Stimulated activated naive CD8-positive, alpha-beta T cell treated with anti-CD3 and anti-CD28 coated beads, Interleukin-15, Interleukin-2, amounts not matched to agents 100 ng/mL and 50 ng/mL, for 24 hours (primary cell): ENCODE measurements at regions not wholly inside any gene's neighbourhood (a gene's known extent, or its start where the extent isn't known, plus 50 kb on each side); places are given as distances from the start of the nearest gene placed in this dataset.

Experiments
- H3K27ac Mint-ChIP-seq: one replicate; pipeline ENCODE4 v1.8.0; 2021; ENCODE audit warnings: mild to moderate bottlenecking, mixed read lengths
- H3K27me3 Mint-ChIP-seq: one replicate; pipeline ENCODE4 v1.8.0; 2021; ENCODE audit warnings: mixed read lengths
- H3K36me3 Mint-ChIP-seq: one replicate; pipeline ENCODE4 v1.8.0; 2021; ENCODE audit warnings: low read depth, mixed read lengths
- H3K4me1 Mint-ChIP-seq: one replicate; pipeline ENCODE4 v1.8.0; 2021; ENCODE audit warnings: low read depth, mixed read lengths
- H3K4me3 Mint-ChIP-seq: one replicate; pipeline ENCODE4 v1.8.0; 2021; ENCODE audit warnings: mild to moderate bottlenecking, mixed read lengths
- H3K9me3 Mint-ChIP-seq: one replicate; pipeline ENCODE4 v1.8.0; 2021; ENCODE audit warnings: mixed read lengths

- H3K9me3 Mint-ChIP-seq = no peaks in the 10 kb centered on the region
- H3K36me3 Mint-ChIP-seq = no peaks in the 10 kb centered on the region
- no peaks in the 10 kb centered on the region for H3K4me1 Mint-ChIP-seq
- H3K27me3 Mint-ChIP-seq = no peaks in the 10 kb centered on the region
- no peak overlapping the region for H3K4me3 Mint-ChIP-seq
- no peak overlapping the region for H3K27ac Mint-ChIP-seq
Measured at GRCh38 chr3:182063742-182064141, 352.0 kb downstream of the SOX2 start.

DNA sequence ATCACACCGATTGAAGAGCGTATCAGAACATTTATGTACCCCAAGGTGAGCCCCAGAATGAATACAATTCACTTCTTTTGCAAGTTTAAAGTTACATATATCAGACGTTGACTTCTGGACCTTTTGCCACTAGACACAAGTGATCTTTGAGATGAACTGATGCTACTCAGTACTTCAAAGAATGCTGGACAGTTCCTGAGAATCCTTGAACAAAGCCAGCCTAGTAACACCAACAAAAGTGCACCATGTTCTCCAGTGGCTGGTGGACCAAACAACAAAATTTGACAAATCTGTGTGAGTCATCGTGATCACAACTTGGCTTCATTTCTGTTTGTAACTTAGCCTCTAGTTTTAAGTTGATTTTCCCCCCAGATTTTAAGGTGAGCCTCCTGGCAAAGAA is 355.7 kb downstream of the SOX2 start:
- Mint-ChIP-seq H3K4me1 (no peaks in the 10 kb centered on the region), H3K27me3 (no peaks in the 10 kb centered on the region), H3K36me3 (no peaks in the 10 kb centered on the region), H3K4me3 (no peak overlapping the region), H3K27ac (no peak overlapping the region), H3K9me3 (no peaks in the 10 kb centered on the region)

DNA sequence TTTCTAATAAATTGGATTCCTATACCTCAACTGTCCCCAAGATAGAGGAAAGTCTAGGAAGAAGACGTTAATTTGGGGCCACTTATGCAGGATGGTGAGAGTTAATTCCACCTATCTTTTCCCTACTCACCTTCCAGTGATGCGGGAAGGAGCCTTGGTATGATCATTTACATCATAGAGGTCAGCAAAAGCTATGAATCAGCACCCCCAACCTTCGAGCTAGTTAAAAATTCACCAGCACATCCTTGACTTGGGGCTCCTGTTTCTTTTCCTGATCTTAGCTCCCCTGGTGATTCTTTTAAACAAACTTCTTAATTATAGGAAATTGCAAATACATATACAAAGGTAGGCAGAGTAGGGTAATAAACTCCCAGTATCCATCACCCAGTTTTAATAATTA is 366.6 kb downstream of the SOX2 start:
- no peak overlapping the region for H3K4me3 Mint-ChIP-seq
- no peaks in the 10 kb centered on the region for H3K4me1 Mint-ChIP-seq
- no peaks in the 10 kb centered on the region for H3K36me3 Mint-ChIP-seq
- H3K9me3 Mint-ChIP-seq = peaks cover 3% of the 10 kb centered on the region
- no peak overlapping the region for H3K27ac Mint-ChIP-seq
- no peaks in the 10 kb centered on the region for H3K27me3 Mint-ChIP-seq

GRCh38 chr3:182078929-182079328 is 367.2 kb downstream of the SOX2 start:
- no peaks in the 10 kb centered on the region for H3K36me3 Mint-ChIP-seq
- no peak overlapping the region for H3K27ac Mint-ChIP-seq
- peaks cover 3% of the 10 kb centered on the region for H3K9me3 Mint-ChIP-seq
- H3K27me3 Mint-ChIP-seq = no peaks in the 10 kb centered on the region
- no peaks in the 10 kb centered on the region for H3K4me1 Mint-ChIP-seq
- no peak overlapping the region for H3K4me3 Mint-ChIP-seq

DNA sequence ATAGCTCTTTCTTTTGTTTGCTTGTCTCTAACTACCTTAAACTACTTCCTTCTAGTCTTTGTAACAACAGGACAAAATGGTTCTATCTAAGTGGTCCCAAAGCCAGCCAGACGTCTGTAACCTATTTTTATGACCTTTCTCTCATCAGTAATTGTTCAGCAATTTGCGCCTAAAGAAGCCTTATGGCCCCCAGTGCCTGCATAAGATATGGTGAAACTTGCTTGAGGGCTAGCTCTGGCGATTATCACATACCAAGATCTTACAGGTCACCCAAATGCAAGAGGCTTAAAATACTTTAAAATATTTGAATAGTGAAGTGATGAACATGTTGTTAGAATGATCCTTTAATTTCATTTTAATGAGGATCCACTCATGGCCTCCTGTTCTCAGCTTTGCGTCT is 369.4 kb downstream of the SOX2 start:
- no peaks in the 10 kb centered on the region for H3K9me3 Mint-ChIP-seq
- no peak overlapping the region for H3K4me3 Mint-ChIP-seq
- H3K36me3 Mint-ChIP-seq = no peaks in the 10 kb centered on the region
- H3K4me1 Mint-ChIP-seq = no peaks in the 10 kb centered on the region
- H3K27me3 Mint-ChIP-seq = no peaks in the 10 kb centered on the region
- no peak overlapping the region for H3K27ac Mint-ChIP-seq

DNA sequence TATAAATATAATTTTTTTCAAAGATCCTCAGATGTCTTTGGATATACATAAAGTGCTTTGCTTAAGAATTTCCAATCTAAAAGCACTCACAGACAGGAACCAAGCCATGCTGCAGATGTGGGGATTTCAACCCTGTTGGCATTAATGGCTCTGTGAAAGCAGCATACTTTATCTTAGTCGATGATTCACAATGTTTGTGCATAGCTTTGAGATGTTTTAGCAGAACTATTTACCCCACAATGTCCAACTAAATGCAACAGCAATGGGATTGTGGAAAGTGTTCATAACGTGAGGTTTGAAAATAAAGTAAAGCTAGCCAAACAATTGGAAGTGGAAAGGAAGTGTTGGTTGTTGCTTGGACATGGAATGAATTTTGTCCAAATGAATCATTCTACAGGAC is 371.4 kb downstream of the SOX2 start:
- Mint-ChIP-seq H3K27ac (no peak overlapping the region), H3K4me3 (no peak overlapping the region), H3K27me3 (no peaks in the 10 kb centered on the region), H3K36me3 (no peaks in the 10 kb centered on the region), H3K9me3 (no peaks in the 10 kb centered on the region), H3K4me1 (no peaks in the 10 kb centered on the region)

DNA sequence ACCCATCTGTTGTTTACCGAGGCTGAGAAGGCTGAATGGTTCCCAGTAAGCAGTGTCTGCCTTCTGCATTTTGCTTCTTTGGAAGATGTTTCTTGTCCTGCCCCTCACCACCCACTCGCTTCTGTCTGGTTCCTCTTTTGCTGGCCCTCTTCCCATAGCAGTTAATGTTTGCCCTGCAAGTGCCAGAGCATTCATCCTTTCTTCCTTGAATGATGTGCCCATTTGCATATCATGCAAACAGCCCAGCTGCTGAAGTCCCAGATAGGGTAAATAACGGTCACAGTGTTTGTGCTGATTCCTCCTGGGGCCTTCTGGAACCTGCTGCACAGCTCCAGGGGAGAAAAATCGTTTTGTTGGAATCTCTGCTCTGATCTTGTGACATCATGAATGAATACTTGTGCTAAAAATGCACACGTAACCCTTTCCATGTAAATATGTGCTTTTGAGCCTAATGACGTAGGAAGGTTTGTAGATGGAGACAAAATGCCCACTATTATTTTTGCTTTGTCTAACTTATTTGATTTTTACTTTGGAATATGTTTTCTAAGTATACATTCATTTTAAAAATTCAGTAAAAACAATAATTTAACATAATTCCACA is 381.0 kb downstream of the SOX2 start:
- no peaks in the 10 kb centered on the region for H3K27me3 Mint-ChIP-seq
- no peak overlapping the region for H3K27ac Mint-ChIP-seq
- H3K4me1 Mint-ChIP-seq = no peaks in the 10 kb centered on the region
- no peaks in the 10 kb centered on the region for H3K36me3 Mint-ChIP-seq
- H3K4me3 Mint-ChIP-seq = no peak overlapping the region
- H3K9me3 Mint-ChIP-seq = peaks cover 7% of the 10 kb centered on the region

- Mint-ChIP-seq H3K4me3 (no peak overlapping the region), H3K36me3 (no peaks in the 10 kb centered on the region), H3K27ac (no peak overlapping the region), H3K27me3 (no peaks in the 10 kb centered on the region), H3K4me1 (no peaks in the 10 kb centered on the region), H3K9me3 (peaks cover 7% of the 10 kb centered on the region)
Measured at GRCh38 chr3:182094321-182094720, 382.6 kb downstream of the SOX2 start.

DNA sequence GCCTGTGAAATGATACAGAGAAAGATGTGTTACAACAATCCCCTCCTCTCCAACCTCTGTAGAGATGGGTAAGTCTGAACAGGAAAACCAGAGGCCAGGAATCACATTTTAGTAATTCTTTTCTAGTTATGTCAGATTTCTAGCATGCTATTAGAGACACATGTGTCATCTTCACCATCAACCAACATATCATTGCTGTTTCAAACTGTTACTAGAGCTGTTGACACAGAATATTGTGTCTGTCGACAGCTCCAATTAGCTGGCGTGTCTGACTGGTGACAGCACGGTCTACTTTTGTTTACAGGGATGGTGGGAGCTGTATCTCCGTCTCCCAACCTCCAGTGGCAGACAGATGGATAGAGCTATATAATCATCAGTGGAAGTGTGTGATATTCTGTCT is 393.2 kb downstream of the SOX2 start:
- H3K27me3 Mint-ChIP-seq = no peaks in the 10 kb centered on the region
- peaks cover 28% of the 10 kb centered on the region for H3K9me3 Mint-ChIP-seq
- no peaks in the 10 kb centered on the region for H3K4me1 Mint-ChIP-seq
- no peak overlapping the region for H3K27ac Mint-ChIP-seq
- no peaks in the 10 kb centered on the region for H3K36me3 Mint-ChIP-seq
- no peak overlapping the region for H3K4me3 Mint-ChIP-seq

DNA sequence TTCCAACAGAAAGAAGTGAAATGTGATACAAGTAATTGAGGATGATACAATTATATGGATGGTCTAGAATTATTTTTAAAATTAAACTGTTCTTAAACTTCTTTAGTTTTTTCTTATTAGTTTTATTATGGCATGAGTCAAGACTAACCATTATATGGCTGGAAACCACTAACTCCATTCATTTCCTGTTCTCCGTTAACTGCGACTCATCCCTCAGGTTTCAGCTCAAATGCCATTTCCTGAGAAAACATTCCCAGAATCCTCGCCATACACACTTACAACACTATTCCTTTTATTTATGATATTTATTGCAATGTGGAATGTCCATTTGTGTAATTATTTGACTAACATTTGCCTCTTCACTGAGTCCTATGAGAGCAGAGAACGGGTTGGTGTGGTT is 394.1 kb downstream of the SOX2 start:
- Mint-ChIP-seq H3K27ac (no peak overlapping the region), H3K4me3 (no peak overlapping the region), H3K27me3 (no peaks in the 10 kb centered on the region), H3K36me3 (no peaks in the 10 kb centered on the region), H3K9me3 (peaks cover 25% of the 10 kb centered on the region), H3K4me1 (no peaks in the 10 kb centered on the region)

GRCh38 chr3:182108371-182108770 is 396.6 kb downstream of the SOX2 start:
- H3K36me3 Mint-ChIP-seq = no peaks in the 10 kb centered on the region
- no peak overlapping the region for H3K27ac Mint-ChIP-seq
- peaks cover 19% of the 10 kb centered on the region for H3K9me3 Mint-ChIP-seq
- no peaks in the 10 kb centered on the region for H3K27me3 Mint-ChIP-seq
- H3K4me1 Mint-ChIP-seq = no peaks in the 10 kb centered on the region
- H3K4me3 Mint-ChIP-seq = no peak overlapping the region

GRCh38 chr3:182111967-182112366 is 400.2 kb downstream of the SOX2 start:
- no peaks in the 10 kb centered on the region for H3K36me3 Mint-ChIP-seq
- H3K27me3 Mint-ChIP-seq = no peaks in the 10 kb centered on the region
- no peaks in the 10 kb centered on the region for H3K4me1 Mint-ChIP-seq
- peaks cover 14% of the 10 kb centered on the region for H3K9me3 Mint-ChIP-seq
- H3K4me3 Mint-ChIP-seq = no peak overlapping the region
- H3K27ac Mint-ChIP-seq = no peak overlapping the region

DNA sequence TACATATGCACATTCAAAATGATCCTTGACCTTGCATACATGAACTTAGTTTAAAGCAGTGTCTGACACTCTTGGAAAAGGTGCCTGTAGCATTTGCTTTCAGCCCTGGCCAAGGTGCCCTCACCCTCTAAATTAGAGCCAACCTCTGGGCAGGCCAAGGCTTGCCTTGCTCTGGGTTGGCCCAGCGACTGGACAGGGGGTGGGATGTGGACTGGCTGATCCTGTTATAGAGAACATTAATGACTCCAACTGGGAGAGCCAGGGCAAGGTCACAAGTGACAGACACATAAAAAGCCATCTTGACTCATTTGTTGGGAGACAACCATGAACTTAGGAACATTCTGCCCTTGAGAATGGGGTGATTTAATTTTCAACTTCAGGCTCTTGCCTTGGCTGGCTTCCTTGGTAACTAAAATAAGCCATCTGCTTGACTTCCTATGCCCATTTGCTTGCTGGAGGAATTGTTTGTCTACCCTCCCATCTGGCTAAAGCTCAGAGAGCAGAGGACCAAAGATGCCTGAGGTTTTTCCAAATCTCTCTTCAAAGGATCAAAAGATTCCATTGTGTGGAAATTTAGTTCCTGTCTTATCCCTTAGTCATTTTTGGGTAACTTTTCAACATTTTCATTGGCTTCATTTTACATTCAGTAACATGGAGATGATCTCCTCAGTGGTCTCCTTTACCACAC is 403.7 kb downstream of the SOX2 start:
- Mint-ChIP-seq H3K4me1 (no peaks in the 10 kb centered on the region), H3K27me3 (no peaks in the 10 kb centered on the region), H3K9me3 (peaks cover 3% of the 10 kb centered on the region), H3K27ac (no peak overlapping the region), H3K4me3 (no peak overlapping the region), H3K36me3 (no peaks in the 10 kb centered on the region)

DNA sequence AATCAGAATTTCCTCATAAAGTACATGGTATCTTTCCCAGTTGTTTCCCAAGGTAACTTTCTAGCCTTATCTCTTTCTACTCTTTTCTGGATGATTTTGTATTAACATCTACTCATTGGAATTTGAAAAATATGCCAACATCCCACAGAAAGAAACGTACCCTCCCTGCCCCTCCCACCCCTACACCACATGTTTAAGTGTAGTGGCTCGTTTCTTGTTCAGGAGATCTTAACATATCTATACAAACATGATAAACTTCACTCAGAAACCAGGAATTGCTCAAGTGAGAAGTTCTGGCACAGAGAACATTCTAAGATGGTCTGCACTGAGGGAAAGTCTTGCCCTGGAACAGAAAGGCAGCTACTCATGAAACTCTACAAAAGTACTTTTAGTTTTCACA is 404.7 kb downstream of the SOX2 start:
- H3K36me3 Mint-ChIP-seq = no peaks in the 10 kb centered on the region
- no peaks in the 10 kb centered on the region for H3K27me3 Mint-ChIP-seq

GRCh38 chr3:182117131-182117530 is 405.4 kb downstream of the SOX2 start:
- H3K27ac Mint-ChIP-seq = no peak overlapping the region
- H3K4me1 Mint-ChIP-seq = no peaks in the 10 kb centered on the region
- H3K36me3 Mint-ChIP-seq = no peaks in the 10 kb centered on the region
- H3K4me3 Mint-ChIP-seq = no peak overlapping the region
- no peaks in the 10 kb centered on the region for H3K27me3 Mint-ChIP-seq
- peaks cover under 1% of the 10 kb centered on the region for H3K9me3 Mint-ChIP-seq

More for the DNA sequence above, 404.7 kb downstream of the SOX2 start:
- no peaks in the 10 kb centered on the region for H3K4me1 Mint-ChIP-seq
- no peak overlapping the region for H3K27ac Mint-ChIP-seq
- peaks cover 3% of the 10 kb centered on the region for H3K9me3 Mint-ChIP-seq
- no peak overlapping the region for H3K4me3 Mint-ChIP-seq

- no peaks in the 10 kb centered on the region for H3K27me3 Mint-ChIP-seq
Measured at GRCh38 chr3:182117583-182117982, 405.9 kb downstream of the SOX2 start.

More at GRCh38 chr3:182117583-182117982, 405.9 kb downstream of the SOX2 start:
- no peaks in the 10 kb centered on the region for H3K9me3 Mint-ChIP-seq
- H3K4me3 Mint-ChIP-seq = no peak overlapping the region
- no peak overlapping the region for H3K27ac Mint-ChIP-seq
- no peaks in the 10 kb centered on the region for H3K36me3 Mint-ChIP-seq
- H3K4me1 Mint-ChIP-seq = no peaks in the 10 kb centered on the region
